ENCODE measurements at regions not wholly inside any gene's neighbourhood (a gene's known extent, or its start where the extent isn't known, plus 50 kb on each side); places are given as distances from the start of the nearest gene placed in this dataset.

GRCh38 chr21:32844653-32845436, 73.3 kb upstream of the PAXBP1 start:
- H3K79me2 ChIP-seq (ENCODE audit: insufficient read depth, low read length), result no peaks in the 10 kb centered on the region
- no peaks in the 10 kb centered on the region for H3K36me3 ChIP-seq (ENCODE audit: control insufficient read depth in 1 of 2, insufficient read depth in 2 of 2, low read length in 2 of 2)
- intact Hi-C loops (cut with micrococcal nuclease), result loop anchor here (5.0 kb wide), 1 partner anchor 602 kb away; no protein-coding TSS in a partner anchor
- H3K4me1 ChIP-seq (ENCODE audit: control insufficient read depth in 1 of 2, insufficient read depth in 2 of 2, low read length in 2 of 2), result peaks cover 9 to 13% of the 10 kb centered on the region in 2 experiments; a peak in 3 of 4 replicates
- ChIA-PET RAD21 (ENCODE audit: low non-redundant PET in 1 of 2, low total read pairs in 2 of 2, uncharacterized antibody in 2 of 2, unreplicated experiment in 2 of 2) (no interaction called here), POLR2A (no interaction called here), CTCF (interaction anchor here (1.0 to 1.2 kb wide), 3 partner anchors 13 to 72 kb away, joined by 3 to 4 read pairs (median 3); no protein-coding TSS in a partner anchor)
- no peaks in the 10 kb centered on the region for H4K20me1 ChIP-seq (ENCODE audit: insufficient read depth)
- no TSS peak for BruUV-seq (replicated peaks)
- H2AFZ ChIP-seq (ENCODE audit: low read depth, low read length, poor library complexity, severe bottlenecking), result peak overlapping the region; percentile 29
- DNase-seq (ENCODE audit: low read depth, low spot score) (peak; percentile 21), ATAC-seq (peak; percentile 83)
- no peak overlapping the region for H3K4me3 ChIP-seq (replicated peaks in 1 of 2; ENCODE audit: low read depth in 1 of 2, low read length in 2 of 2)
- H3K4me2 ChIP-seq (ENCODE audit: low read length), result peak overlapping the region; percentile 22
- H3K9ac ChIP-seq (ENCODE audit: low read length), result no peak overlapping the region
- no peaks in the 10 kb centered on the region for H3K9me2 ChIP-seq (ENCODE audit: insufficient read depth)
- TF ChIP-seq POLR2A (IDR thresholded peaks at IDR 0.05; ENCODE audit: borderline replicate concordance, extremely low read depth, insufficient read depth, insufficient read length), result no peak
- no peak for TF ChIP-seq JUND (IDR thresholded peaks at IDR 0.05)
- TF ChIP-seq CBX3 (IDR thresholded peaks at IDR 0.05; ENCODE audit: low read depth), result no peak
- TF ChIP-seq CEBPB (IDR thresholded peaks at IDR 0.05; ENCODE audit: low read depth), result peak; percentile 56; the same call in 1 of the 2 replicates
- TF ChIP-seq ZFX (IDR thresholded peaks at IDR 0.05), result no peak
- no peak for TF ChIP-seq FOSL1 (IDR thresholded peaks at IDR 0.05; ENCODE audit: low read depth)
- TF ChIP-seq TCF7L2 (IDR thresholded peaks at IDR 0.05; ENCODE audit: borderline replicate concordance, extremely low read depth, insufficient read depth, insufficient read length), result peak; percentile 23
- TF ChIP-seq CTCF (IDR thresholded peaks at IDR 0.05 in 2 of 3, conservative IDR thresholded peaks at IDR 0.05 in 1 of 3; ENCODE audit: borderline replicate concordance in 1 of 3, insufficient read depth in 1 of 3, low read depth in 2 of 3, low read length in 2 of 3), result peak in 2 of 3 experiments; percentile 30 to 41; a peak in 3 of 6 replicates
- peaks cover 37% of the 10 kb centered on the region for H3K27me3 ChIP-seq (ENCODE audit: insufficient read depth, low read length)
- H3K9me3 ChIP-seq (ENCODE audit: control insufficient read depth in 1 of 2, insufficient read depth in 1 of 2, low read depth in 1 of 2, low read length in 2 of 2), result no peaks in the 10 kb centered on the region
- H3K27ac ChIP-seq (ENCODE audit: low read depth, low read length), result no peak overlapping the region

Measured in HCT116 (cell line).